Astrocyte (in vitro differentiated cells and primary cell): ENCODE measurements at regions not wholly inside any gene's neighbourhood (a gene's known extent, or its start where the extent isn't known, plus 50 kb on each side); places are given as distances from the start of the nearest gene placed in this dataset.

Experiments
- DNase-seq: peaks from one replicate; pipeline ENCODE4 v3.0.0-alpha.2; 2010; ENCODE audit warnings: low read depth
- FAIRE-seq: peaks from 2 replicates; lab custom pipeline; 2011; peaks lifted over from hg19 to GRCh38; lab: Jason Lieb, UNC
- H2AFZ ChIP-seq: 2 replicates; pipeline ENCODE4 v1.6.0; 2012; ENCODE audit warnings: low read depth, low read length, inconsistent platforms
- H3K27ac ChIP-seq: 2 replicates; pipeline ENCODE4 v1.5.1; 2011; ENCODE audit warnings: low read depth, low read length, inconsistent platforms
- H3K27me3 ChIP-seq: 2 replicates; pipeline ENCODE4 v1.6.0; 2011; ENCODE audit warnings: low read length, inconsistent platforms; ENCODE audit not compliant: insufficient read depth
- H3K36me3 ChIP-seq: 2 replicates; pipeline ENCODE4 v1.5.1; 2011; ENCODE audit warnings: low read length, inconsistent platforms; ENCODE audit not compliant: insufficient read depth
- H3K4me1 ChIP-seq: 2 replicates; pipeline ENCODE4 v1.5.1; 2011; ENCODE audit warnings: low read length, inconsistent platforms; ENCODE audit not compliant: insufficient read depth
- H3K4me2 ChIP-seq: 2 replicates; pipeline ENCODE4 v1.6.0; 2012; ENCODE audit warnings: low read length, inconsistent platforms
- H3K4me3 ChIP-seq: 2 replicates; pipeline ENCODE4 v1.5.1; 2011; ENCODE audit warnings: low read depth, mild to moderate bottlenecking, low read length, inconsistent platforms; ENCODE audit not compliant: insufficient read depth
- H3K79me2 ChIP-seq: 2 replicates; pipeline ENCODE4 v1.6.0; 2012; ENCODE audit warnings: mild to moderate bottlenecking, low read length, inconsistent platforms; ENCODE audit not compliant: insufficient read depth
- H3K9ac ChIP-seq: 2 replicates; pipeline ENCODE4 v1.6.0; 2012; ENCODE audit warnings: mild to moderate bottlenecking, low read length, inconsistent platforms
- H3K9me3 ChIP-seq: 2 replicates; pipeline ENCODE4 v1.5.1; 2012; ENCODE audit warnings: low read depth, mild to moderate bottlenecking, low read length, inconsistent platforms; ENCODE audit not compliant: insufficient read depth
- H4K20me1 ChIP-seq: 2 replicates; pipeline ENCODE4 v1.6.0; 2012; ENCODE audit warnings: low read length, inconsistent platforms; ENCODE audit not compliant: insufficient read depth
- H3K27ac Mint-ChIP-seq: one replicate; pipeline ENCODE4 v1.8.0; 2021; ENCODE audit warnings: mild to moderate bottlenecking, mixed read lengths; ENCODE audit not compliant: unreplicated experiment
- H3K27me3 Mint-ChIP-seq: one replicate; pipeline ENCODE4 v1.8.0; 2021; ENCODE audit warnings: low read depth, mixed read lengths; ENCODE audit not compliant: unreplicated experiment
- H3K36me3 Mint-ChIP-seq: one replicate; pipeline ENCODE4 v1.8.0; 2021; ENCODE audit warnings: low read depth, mixed read lengths; ENCODE audit not compliant: unreplicated experiment
- H3K4me1 Mint-ChIP-seq: one replicate; pipeline ENCODE4 v1.8.0; 2021; ENCODE audit warnings: low read depth, mixed read lengths; ENCODE audit not compliant: unreplicated experiment
- H3K4me3 Mint-ChIP-seq: one replicate; pipeline ENCODE4 v1.8.0; 2021; ENCODE audit warnings: mild to moderate bottlenecking, moderate library complexity, mixed read lengths; ENCODE audit not compliant: unreplicated experiment
- H3K9me3 Mint-ChIP-seq: one replicate; pipeline ENCODE4 v1.8.0; 2021; ENCODE audit warnings: mild to moderate bottlenecking, mixed read lengths; ENCODE audit not compliant: unreplicated experiment
- EZH2 ChIP-seq: IDR thresholded peaks from 2 replicates; pipeline ENCODE4 v1.6.1; 2012; ENCODE audit warnings: mild to moderate bottlenecking, low read length, inconsistent platforms; ENCODE audit not compliant: insufficient read depth
- TF ChIP-seq, protein P1 (sequence below): IDR thresholded peaks from 2 replicates; pipeline ENCODE4 v1.5.1; 2011; ENCODE audit warnings: low read depth, mild to moderate bottlenecking, inconsistent platforms, low read length, moderate library complexity; ENCODE audit not compliant: insufficient read depth

DNA sequence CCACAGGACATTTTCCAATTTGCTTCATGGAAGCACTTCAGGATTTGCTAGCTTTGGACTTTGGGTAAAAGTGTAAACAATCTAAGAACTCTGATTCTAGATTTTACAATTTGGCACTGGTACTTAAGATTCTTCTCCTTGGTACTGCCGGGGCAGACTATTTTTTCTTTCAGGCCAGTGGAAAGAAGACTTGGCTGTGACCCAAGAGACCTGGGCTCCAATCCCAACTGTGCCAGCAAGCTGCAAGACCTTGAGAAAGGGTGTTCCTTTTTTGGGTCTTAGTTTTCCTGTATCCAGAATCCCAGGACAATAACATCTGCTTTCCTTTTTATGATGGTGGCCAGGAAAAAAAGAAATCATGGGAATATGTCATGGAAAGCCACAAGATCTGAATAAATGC lies 148.1 kb upstream of the CRY1 start:
- H3K4me2 ChIP-seq = no peak overlapping the region
- H4K20me1 ChIP-seq = no peaks in the 10 kb centered on the region
- no peaks in the 10 kb centered on the region for H3K36me3 Mint-ChIP-seq
- peaks cover 15% of the 10 kb centered on the region for H3K27me3 Mint-ChIP-seq
- peaks cover 23% of the 10 kb centered on the region for H3K4me1 Mint-ChIP-seq
- DNase-seq (no peak), FAIRE-seq (no peak)
- no peak overlapping the region for H3K27ac ChIP-seq
- no peaks in the 10 kb centered on the region for H3K79me2 ChIP-seq
- H3K9me3 Mint-ChIP-seq = no peaks in the 10 kb centered on the region
- H3K27me3 ChIP-seq = no peaks in the 10 kb centered on the region
- peaks cover 21% of the 10 kb centered on the region for H3K4me1 ChIP-seq
- H3K9me3 ChIP-seq = no peaks in the 10 kb centered on the region
- no peaks in the 10 kb centered on the region for H3K36me3 ChIP-seq
- no peak overlapping the region for H3K4me3 ChIP-seq
- H3K27ac Mint-ChIP-seq = no peak overlapping the region
- no peak overlapping the region for H3K9ac ChIP-seq
- H2AFZ ChIP-seq = no peak overlapping the region
- TF ChIP-seq, protein P1, sequence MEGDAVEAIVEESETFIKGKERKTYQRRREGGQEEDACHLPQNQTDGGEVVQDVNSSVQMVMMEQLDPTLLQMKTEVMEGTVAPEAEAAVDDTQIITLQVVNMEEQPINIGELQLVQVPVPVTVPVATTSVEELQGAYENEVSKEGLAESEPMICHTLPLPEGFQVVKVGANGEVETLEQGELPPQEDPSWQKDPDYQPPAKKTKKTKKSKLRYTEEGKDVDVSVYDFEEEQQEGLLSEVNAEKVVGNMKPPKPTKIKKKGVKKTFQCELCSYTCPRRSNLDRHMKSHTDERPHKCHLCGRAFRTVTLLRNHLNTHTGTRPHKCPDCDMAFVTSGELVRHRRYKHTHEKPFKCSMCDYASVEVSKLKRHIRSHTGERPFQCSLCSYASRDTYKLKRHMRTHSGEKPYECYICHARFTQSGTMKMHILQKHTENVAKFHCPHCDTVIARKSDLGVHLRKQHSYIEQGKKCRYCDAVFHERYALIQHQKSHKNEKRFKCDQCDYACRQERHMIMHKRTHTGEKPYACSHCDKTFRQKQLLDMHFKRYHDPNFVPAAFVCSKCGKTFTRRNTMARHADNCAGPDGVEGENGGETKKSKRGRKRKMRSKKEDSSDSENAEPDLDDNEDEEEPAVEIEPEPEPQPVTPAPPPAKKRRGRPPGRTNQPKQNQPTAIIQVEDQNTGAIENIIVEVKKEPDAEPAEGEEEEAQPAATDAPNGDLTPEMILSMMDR = no peak
- no peak for TF ChIP-seq EZH2
- H3K4me3 Mint-ChIP-seq = no peak overlapping the region

DNA sequence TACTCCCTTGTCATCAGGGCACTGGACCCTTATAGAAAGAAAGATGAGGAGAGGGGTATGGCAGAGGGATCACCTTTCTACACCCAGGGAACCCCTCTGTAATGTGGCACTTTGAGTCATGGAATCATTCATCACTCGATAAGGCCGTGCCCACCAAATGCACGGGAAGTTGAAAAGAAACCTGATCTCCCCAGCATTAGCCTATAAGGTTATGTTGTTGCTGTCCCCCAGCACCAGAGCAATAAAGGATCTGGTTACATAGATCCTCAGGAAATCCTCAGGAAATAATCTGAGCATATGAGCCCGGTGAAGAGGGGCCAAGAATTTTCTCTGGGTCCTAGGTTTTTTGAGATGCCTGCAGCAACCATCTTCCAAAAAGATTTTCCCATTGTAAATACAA lies 148.8 kb upstream of the CRY1 start:
- no peak for TF ChIP-seq EZH2
- TF ChIP-seq, protein P1 = no peak
- Histone ChIP-seq H3K27ac (no peak overlapping the region), H3K9ac (no peak overlapping the region), H3K27me3 (no peaks in the 10 kb centered on the region), H4K20me1 (no peaks in the 10 kb centered on the region), H3K9me3 (no peaks in the 10 kb centered on the region), H2AFZ (no peak overlapping the region), H3K36me3 (no peaks in the 10 kb centered on the region), H3K79me2 (no peaks in the 10 kb centered on the region), H3K4me3 (no peak overlapping the region), H3K4me1 (peaks cover 14% of the 10 kb centered on the region), H3K4me2 (no peak overlapping the region)
- Mint-ChIP-seq H3K27ac (no peak overlapping the region), H3K36me3 (no peaks in the 10 kb centered on the region), H3K4me3 (no peak overlapping the region), H3K9me3 (no peaks in the 10 kb centered on the region), H3K27me3 (peaks cover 15% of the 10 kb centered on the region), H3K4me1 (peaks cover 15% of the 10 kb centered on the region)
- peak; percentile 15 for DNase-seq
- no peak for FAIRE-seq

DNA sequence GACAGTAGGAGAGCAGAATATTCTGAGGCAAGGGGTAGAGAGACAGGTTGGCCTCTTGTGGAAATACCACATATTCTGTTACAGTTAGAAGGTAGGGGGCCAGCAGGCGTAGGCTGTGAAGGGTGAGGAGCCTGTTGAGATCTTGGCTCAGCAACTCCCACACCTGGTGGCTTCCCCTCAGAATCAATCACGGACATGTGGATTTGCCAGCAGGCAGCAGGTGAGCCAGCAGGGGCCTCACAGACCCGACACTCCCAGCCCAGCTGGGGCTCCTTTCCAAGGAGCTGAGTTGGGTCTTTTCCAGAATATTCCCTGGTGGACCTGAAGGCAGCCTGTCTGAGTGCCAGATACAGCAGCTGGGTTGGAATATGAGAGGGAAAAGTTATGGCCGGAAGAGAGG lies 150.0 kb upstream of the CRY1 start:
- H3K4me1 ChIP-seq = peaks cover 2% of the 10 kb centered on the region
- no peak for FAIRE-seq

More for the DNA sequence above, 150.0 kb upstream of the CRY1 start:
- no peak for TF ChIP-seq EZH2
- TF ChIP-seq, protein P1 = no peak
- Histone ChIP-seq H3K27me3 (no peaks in the 10 kb centered on the region), H3K4me2 (no peak overlapping the region), H3K27ac (no peak overlapping the region), H2AFZ (no peak overlapping the region), H3K36me3 (no peaks in the 10 kb centered on the region), H3K79me2 (no peaks in the 10 kb centered on the region), H3K4me3 (no peak overlapping the region), H3K9me3 (no peaks in the 10 kb centered on the region), H4K20me1 (no peaks in the 10 kb centered on the region), H3K9ac (no peak overlapping the region)
- no peak for DNase-seq
- Mint-ChIP-seq H3K9me3 (no peaks in the 10 kb centered on the region), H3K4me3 (no peak overlapping the region), H3K36me3 (no peaks in the 10 kb centered on the region), H3K27ac (no peak overlapping the region), H3K4me1 (peaks cover 4% of the 10 kb centered on the region), H3K27me3 (peaks cover 15% of the 10 kb centered on the region)
